Karpas-422 (cell line): ENCODE measurements at regions not wholly inside any gene's neighbourhood (a gene's known extent, or its start where the extent isn't known, plus 50 kb on each side); places are given as distances from the start of the nearest gene placed in this dataset.
"Not testable (repeated sequence)": the region's sequence is repeated elsewhere in the genome, so short reads cannot be mapped to it uniquely, and the experiment has no call there.

Source experiments
- DNase-seq: peaks from one replicate; pipeline ENCODE4 v3.0.0-alpha.2; 2015
- H2AFZ ChIP-seq: fragments of 200-600 bp; sonication (generic); 2 replicates; pipeline ENCODE4 v1.6.1; 2014; ENCODE audit warnings: antibody characterized with exemption, low read length, mixed read lengths
- H3K27ac ChIP-seq: fragments of 200-600 bp; sonication (generic); 2 replicates; pipeline ENCODE4 v1.5.1; 2014; ENCODE audit warnings: mild to moderate bottlenecking, low read length, moderate library complexity
- H3K27me3 ChIP-seq: fragments of 200-600 bp; sonication (generic); 2 replicates; pipeline ENCODE4 v1.6.1; 2014; ENCODE audit warnings: low read length, mixed read lengths
- H3K36me3 ChIP-seq: fragments of 200-600 bp; sonication (generic); 2 replicates; pipeline ENCODE4 v1.6.1; 2014; ENCODE audit warnings: low read length, mixed read lengths; ENCODE audit not compliant: insufficient read depth
- H3K4me1 ChIP-seq: fragments of 200-600 bp; sonication (generic); 2 replicates; pipeline ENCODE4 v1.6.1; 2014; ENCODE audit warnings: mild to moderate bottlenecking, low read length, mixed read lengths
- H3K4me2 ChIP-seq: fragments of 200-600 bp; sonication (generic); 2 replicates; pipeline ENCODE4 v1.6.1; 2014; ENCODE audit warnings: low read length, low read depth, mild to moderate bottlenecking; ENCODE audit not compliant: poor library complexity, severe bottlenecking
- H3K4me3 ChIP-seq: fragments of 200-600 bp; sonication (generic); 2 replicates; pipeline ENCODE4 v1.5.1; 2014; ENCODE audit warnings: mild to moderate bottlenecking, antibody characterized with exemption, low read length, mixed read lengths
- H3K79me2 ChIP-seq: fragments of 200-600 bp; sonication (generic); 2 replicates; pipeline ENCODE4 v1.6.1; 2014; ENCODE audit warnings: mild to moderate bottlenecking, low read length, mixed read lengths
- H3K9ac ChIP-seq: fragments of 200-600 bp; sonication (generic); 2 replicates; pipeline ENCODE4 v1.6.0; 2014; ENCODE audit warnings: low read length
- H3K9me2 ChIP-seq: fragments of 200-600 bp; sonication (generic), shearing (Covaris generic); replicated peaks from 2 replicates; pipeline ENCODE4 v1.6.0; 2014; ENCODE audit warnings: mild to moderate bottlenecking, low read length, moderate library complexity; ENCODE audit not compliant: insufficient read depth
- H3K9me3 ChIP-seq: fragments of 300-700, 200-600 bp; sonication (generic); 2 replicates; pipeline ENCODE4 v1.6.1; 2014; ENCODE audit warnings: low read length, mixed read lengths
- H4K20me1 ChIP-seq: fragments of 200-600 bp; sonication (generic); 2 replicates; pipeline ENCODE4 v1.6.1; 2014; ENCODE audit warnings: mild to moderate bottlenecking, antibody characterized with exemption, low read length, low read depth; ENCODE audit not compliant: insufficient read depth

DNA sequence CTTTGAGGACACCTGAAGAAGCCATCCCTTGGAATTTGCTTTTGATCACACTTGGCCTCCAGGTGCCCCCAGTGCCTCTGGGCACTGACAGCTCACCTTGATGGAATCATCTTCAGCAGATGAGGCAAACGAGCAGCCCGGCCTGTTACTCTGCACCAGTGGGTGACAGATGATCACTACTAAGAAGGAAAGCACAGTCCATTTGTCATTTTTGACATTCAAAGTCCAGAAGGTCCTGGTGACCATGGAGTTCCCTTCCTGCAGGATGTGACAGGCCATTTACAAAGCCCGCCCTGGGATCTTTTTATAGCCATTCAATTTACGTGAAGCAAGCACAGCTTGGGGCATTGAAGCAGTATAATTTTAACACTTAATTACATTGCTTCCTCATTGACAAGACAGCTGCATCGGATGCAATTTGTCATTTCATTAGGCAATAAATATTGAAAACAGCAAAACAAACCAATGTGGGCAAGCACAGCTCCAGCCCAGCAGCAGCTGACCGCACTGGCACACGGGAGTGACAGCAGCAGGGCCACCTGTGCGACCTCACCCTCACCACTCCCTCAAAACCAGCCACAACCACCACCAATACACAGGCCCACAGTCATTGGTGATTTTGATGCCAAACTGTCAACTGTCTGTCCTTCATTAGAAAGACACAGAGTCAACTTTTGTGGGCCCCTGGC lies 76.0 kb upstream of the SLC66A3 start:
- no peaks in the 10 kb centered on the region for H3K36me3 ChIP-seq
- no peak overlapping the region for H3K9ac ChIP-seq

GRCh38 chr2:11080253-11081115 lies 74.8 kb upstream of the SLC66A3 start:
- DNase-seq, result no peak
- Histone ChIP-seq H3K9me3 (no peaks in the 10 kb centered on the region), H3K27me3 (no peaks in the 10 kb centered on the region)

More for the DNA sequence above, 76.0 kb upstream of the SLC66A3 start:
- DNase-seq, result no peak
- no peaks in the 10 kb centered on the region for H4K20me1 ChIP-seq
- H2AFZ ChIP-seq, result no peak overlapping the region
- H3K27ac ChIP-seq, result no peak overlapping the region
- H3K9me3 ChIP-seq, result no peaks in the 10 kb centered on the region
- H3K4me3 ChIP-seq, result no peak overlapping the region
- H3K27me3 ChIP-seq, result no peaks in the 10 kb centered on the region
- H3K9me2 ChIP-seq, result no peaks in the 10 kb centered on the region
- H3K4me2 ChIP-seq, result no peak overlapping the region
- H3K79me2 ChIP-seq, result no peaks in the 10 kb centered on the region
- H3K4me1 ChIP-seq, result no peaks in the 10 kb centered on the region

DNA sequence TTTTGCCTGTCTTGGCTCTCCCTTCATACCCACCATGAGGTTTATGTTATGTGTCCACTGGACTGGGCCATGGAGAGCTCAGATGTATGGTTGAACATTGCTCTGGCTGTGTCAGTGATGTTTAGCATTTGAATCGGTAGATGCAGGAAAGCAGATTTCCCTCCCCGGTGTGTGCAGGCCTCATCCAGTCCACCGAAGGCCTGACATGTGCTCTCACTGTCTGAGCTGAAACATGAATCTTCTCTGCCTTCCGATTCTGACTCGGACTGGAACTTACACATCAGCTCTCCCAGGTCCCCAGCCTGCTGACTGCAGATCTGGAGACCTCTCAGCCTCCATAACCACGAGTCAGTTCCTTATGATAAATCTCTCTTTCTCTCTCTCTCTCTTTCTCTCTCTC lies 72.4 kb upstream of the SLC66A3 start:
- H3K36me3 ChIP-seq, result no peaks in the 10 kb centered on the region
- no peaks in the 10 kb centered on the region for H3K9me3 ChIP-seq
- no peak overlapping the region for H2AFZ ChIP-seq

More at GRCh38 chr2:11080253-11081115, 74.8 kb upstream of the SLC66A3 start:
- H3K4me2 ChIP-seq, result no peak overlapping the region
- no peak overlapping the region for H3K27ac ChIP-seq
- no peaks in the 10 kb centered on the region for H3K4me1 ChIP-seq
- no peaks in the 10 kb centered on the region for H3K79me2 ChIP-seq
- H3K36me3 ChIP-seq, result no peaks in the 10 kb centered on the region
- H3K4me3 ChIP-seq, result no peak overlapping the region
- H3K9me2 ChIP-seq, result no peaks in the 10 kb centered on the region
- H2AFZ ChIP-seq, result no peak overlapping the region
- no peak overlapping the region for H3K9ac ChIP-seq
- no peaks in the 10 kb centered on the region for H4K20me1 ChIP-seq

DNA sequence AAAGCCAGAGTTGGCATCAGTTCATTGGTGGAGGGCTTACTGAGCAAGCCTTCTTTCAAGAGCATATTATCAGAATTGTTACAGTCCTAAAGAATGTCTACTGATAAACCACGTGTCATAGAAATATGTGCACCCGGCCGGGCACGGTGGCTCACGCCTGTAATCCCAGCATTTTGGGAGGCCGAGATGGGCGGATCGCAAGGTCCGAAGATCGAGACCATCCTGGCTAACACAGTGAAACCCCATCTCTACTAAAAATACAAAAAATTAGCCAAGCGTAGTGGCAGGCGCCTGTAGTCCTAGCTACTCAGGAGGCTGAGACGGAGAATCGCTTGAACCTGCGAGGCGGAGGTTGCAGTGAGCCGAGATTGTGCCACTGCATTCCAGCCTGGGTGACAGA lies 66.4 kb upstream of the SLC66A3 start:
- H3K9ac ChIP-seq, DNase-seq, H3K36me3 ChIP-seq, H3K4me2 ChIP-seq, H3K79me2 ChIP-seq, H4K20me1 ChIP-seq, H3K4me3 ChIP-seq, H2AFZ ChIP-seq, H3K9me3 ChIP-seq, H3K27ac ChIP-seq, H3K27me3 ChIP-seq, H3K9me2 ChIP-seq, H3K4me1 ChIP-seq: not testable (repeated sequence)

More for the DNA sequence above, 72.4 kb upstream of the SLC66A3 start:
- no peak overlapping the region for H3K4me3 ChIP-seq
- H3K27me3 ChIP-seq, result no peaks in the 10 kb centered on the region
- no peak overlapping the region for H3K27ac ChIP-seq
- H3K4me2 ChIP-seq, result no peak overlapping the region
- no peak for DNase-seq
- no peak overlapping the region for H3K9ac ChIP-seq
- H3K4me1 ChIP-seq, result no peaks in the 10 kb centered on the region
- H4K20me1 ChIP-seq, result no peaks in the 10 kb centered on the region
- no peaks in the 10 kb centered on the region for H3K9me2 ChIP-seq
- no peaks in the 10 kb centered on the region for H3K79me2 ChIP-seq

DNA sequence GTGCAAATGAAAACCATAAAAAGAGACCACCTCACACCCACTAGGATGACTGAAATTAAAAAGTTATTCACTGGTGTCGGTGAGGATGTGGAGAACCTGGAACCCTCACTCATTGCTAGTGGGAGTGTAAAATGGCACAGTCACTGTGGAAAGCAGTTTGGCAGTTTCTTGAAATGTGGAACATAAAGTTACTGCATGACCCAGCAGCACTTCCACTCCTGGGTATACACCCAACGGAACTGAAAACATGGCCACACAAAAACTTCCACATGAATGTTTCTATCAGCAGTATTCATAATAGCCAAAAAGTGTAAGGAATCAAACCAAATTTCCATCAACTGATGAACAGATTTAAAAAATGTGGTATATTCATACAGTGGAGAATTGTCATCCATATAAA lies 65.1 kb upstream of the SLC66A3 start:
- Histone ChIP-seq H4K20me1 (no peaks in the 10 kb centered on the region), H2AFZ (no peak overlapping the region)

DNA sequence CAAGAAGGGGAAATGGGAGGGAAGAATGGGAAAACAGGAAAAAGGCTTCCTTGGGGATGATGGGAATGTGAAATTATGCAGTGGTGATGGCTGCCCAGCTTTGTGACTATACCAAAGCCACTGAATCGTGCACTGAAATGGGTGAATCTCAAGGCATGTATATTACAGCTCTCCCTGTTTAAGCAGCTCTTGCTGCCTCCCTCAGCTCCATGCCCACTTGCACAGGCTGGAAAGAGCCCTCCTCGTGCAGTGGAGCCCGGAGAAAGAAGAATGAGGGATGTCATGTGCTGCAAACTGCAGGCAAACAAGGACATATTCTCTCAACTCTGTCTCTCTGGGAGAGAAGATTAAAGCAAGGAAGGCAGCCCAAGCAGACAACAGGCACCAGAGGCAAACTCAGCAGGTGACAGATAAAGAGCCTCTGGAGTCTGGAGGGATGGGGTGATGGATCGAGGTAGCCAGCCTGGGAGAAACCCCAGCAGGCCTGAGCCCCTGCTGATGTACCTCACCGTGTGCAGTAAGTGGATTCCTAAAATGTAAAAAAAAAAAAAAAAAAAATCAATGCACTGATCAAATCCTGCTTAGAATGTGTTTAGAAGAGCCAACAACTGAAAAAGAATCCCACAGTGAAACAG lies 62.4 kb upstream of the SLC66A3 start:
- no peaks in the 10 kb centered on the region for H3K36me3 ChIP-seq
- no peaks in the 10 kb centered on the region for H3K9me3 ChIP-seq
- H4K20me1 ChIP-seq, result no peaks in the 10 kb centered on the region
- no peak overlapping the region for H2AFZ ChIP-seq
- H3K79me2 ChIP-seq, result no peaks in the 10 kb centered on the region
- no peak overlapping the region for H3K27ac ChIP-seq
- no peak overlapping the region for H3K4me2 ChIP-seq
- H3K9me2 ChIP-seq, result no peaks in the 10 kb centered on the region
- no peaks in the 10 kb centered on the region for H3K4me1 ChIP-seq
- H3K9ac ChIP-seq, result no peak overlapping the region
- DNase-seq, result no peak
- H3K4me3 ChIP-seq, result no peak overlapping the region
- no peaks in the 10 kb centered on the region for H3K27me3 ChIP-seq

More for the DNA sequence above, 65.1 kb upstream of the SLC66A3 start:
- Histone ChIP-seq H3K9me2 (no peaks in the 10 kb centered on the region), H3K9me3 (no peaks in the 10 kb centered on the region), H3K27ac (no peak overlapping the region), H3K4me2 (no peak overlapping the region), H3K36me3 (no peaks in the 10 kb centered on the region), H3K79me2 (no peaks in the 10 kb centered on the region), H3K4me3 (no peak overlapping the region), H3K9ac (no peak overlapping the region), H3K4me1 (no peaks in the 10 kb centered on the region), H3K27me3 (no peaks in the 10 kb centered on the region)
- no peak for DNase-seq

DNA sequence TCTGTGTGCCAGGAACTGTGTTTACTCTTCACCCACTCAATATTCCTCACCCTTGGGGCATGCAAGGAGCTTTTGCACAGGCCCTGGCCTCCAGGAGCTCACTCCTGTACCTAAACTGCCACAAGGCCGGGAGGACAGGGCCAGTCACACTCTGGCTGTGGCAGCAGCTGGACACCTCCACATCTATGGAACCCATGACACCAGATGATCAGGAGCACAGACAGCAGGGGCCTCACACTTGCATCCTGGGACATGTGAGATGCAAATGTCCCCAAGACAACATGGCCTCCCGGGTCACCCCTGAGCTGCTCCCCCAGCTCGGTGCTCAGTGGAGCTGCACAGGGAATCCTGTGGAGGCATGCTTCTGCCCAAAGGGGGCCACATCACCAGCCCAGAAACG lies 61.8 kb upstream of the SLC66A3 start:
- Histone ChIP-seq H3K79me2 (no peaks in the 10 kb centered on the region), H3K9me2 (no peaks in the 10 kb centered on the region), H3K4me1 (no peaks in the 10 kb centered on the region), H3K36me3 (no peaks in the 10 kb centered on the region), H3K4me2 (no peak overlapping the region), H3K27ac (no peak overlapping the region), H4K20me1 (no peaks in the 10 kb centered on the region), H2AFZ (no peak overlapping the region), H3K4me3 (no peak overlapping the region), H3K9me3 (no peaks in the 10 kb centered on the region), H3K27me3 (no peaks in the 10 kb centered on the region), H3K9ac (no peak overlapping the region)
- DNase-seq, result no peak
